ENCODE measurements at regions not wholly inside any gene's neighbourhood (a gene's known extent, or its start where the extent isn't known, plus 50 kb on each side); places are given as distances from the start of the nearest gene placed in this dataset.
A peak's percentile ranks its signal among the peaks of the same experiment; 100 is the strongest.

GRCh38 chr3:40997711-40998519, 201.4 kb upstream of the CTNNB1 start:
- no peaks in the 10 kb centered on the region for H3K36me3 ChIP-seq
- no peak overlapping the region for H3K4me3 ChIP-seq
- WGBS, 2 donors = 75 to 87% methylated on average over 3 to 12 of the region's 15 CpGs
- no peak for DNase-seq
- intact Hi-C loops (cut with DNase I) = no loop called here
- H3K9me3 ChIP-seq = no peaks in the 10 kb centered on the region
- peaks cover 0 to 13% (median 0%) of the 10 kb centered on the region in 3 donors for H3K4me1 ChIP-seq
- no peaks in the 10 kb centered on the region for H3K27me3 ChIP-seq
- no peak overlapping the region for H3K27ac ChIP-seq
- TF ChIP-seq CTCF (IDR thresholded peaks at IDR 0.05) (no peak), POLR2A (IDR thresholded peaks at IDR 0.05) (no peak)

- H3K4me3 ChIP-seq = no peak overlapping the region
- H3K9me3 ChIP-seq = no peaks in the 10 kb centered on the region
- no peak for DNase-seq
- intact Hi-C loops (cut with DNase I) = no loop called here
- no peaks in the 10 kb centered on the region for H3K27me3 ChIP-seq
- TF ChIP-seq CTCF (IDR thresholded peaks at IDR 0.05) (no peak), POLR2A (IDR thresholded peaks at IDR 0.05) (no peak)
- H3K27ac ChIP-seq = peak overlapping the region in 1 of 4 donors; percentile 39
- no peaks in the 10 kb centered on the region for H3K36me3 ChIP-seq
- H3K4me1 ChIP-seq = peaks cover 0 to 13% (median 0%) of the 10 kb centered on the region in 3 donors
- WGBS, 2 donors = 74 to 84% methylated on average over 2 of the region's 2 CpGs
Measured at GRCh38 chr3:40999682-41000081, 199.6 kb upstream of the CTNNB1 start.

DNA sequence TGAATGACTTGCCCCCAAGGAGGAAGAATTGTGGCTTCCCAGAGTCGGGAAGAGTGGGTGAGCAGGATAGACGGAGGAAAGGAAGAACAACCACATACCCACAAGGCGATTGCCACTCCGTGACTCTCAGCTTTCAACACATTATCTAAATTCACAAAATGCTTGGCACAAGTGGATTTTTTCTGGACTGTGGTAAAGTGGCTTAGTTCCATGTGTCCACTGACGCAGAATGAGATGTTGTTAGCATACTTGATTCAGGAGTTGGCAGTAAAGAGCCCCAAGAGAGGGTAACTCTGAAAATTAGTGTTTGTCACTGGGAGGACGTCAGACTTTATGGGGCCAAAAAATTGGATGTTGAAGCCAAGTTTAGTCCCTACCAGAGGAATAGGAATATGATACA, 198.8 kb upstream of the CTNNB1 start:
- H3K36me3 ChIP-seq = no peaks in the 10 kb centered on the region
- intact Hi-C loops (cut with DNase I) = no loop called here
- H3K9me3 ChIP-seq = no peaks in the 10 kb centered on the region
- H3K4me1 ChIP-seq = peaks cover 0 to 13% (median 0%) of the 10 kb centered on the region in 3 donors
- H3K27me3 ChIP-seq = no peaks in the 10 kb centered on the region
- no peak overlapping the region for H3K4me3 ChIP-seq
- DNase-seq = no peak
- H3K27ac ChIP-seq = peak overlapping the region in 2 of 4 donors; percentile 39 to 47
- TF ChIP-seq POLR2A (IDR thresholded peaks at IDR 0.05) (no peak), CTCF (IDR thresholded peaks at IDR 0.05) (no peak)
- 62 to 65% methylated on average over 6 of the region's 6 CpGs for WGBS, 2 donors

DNA sequence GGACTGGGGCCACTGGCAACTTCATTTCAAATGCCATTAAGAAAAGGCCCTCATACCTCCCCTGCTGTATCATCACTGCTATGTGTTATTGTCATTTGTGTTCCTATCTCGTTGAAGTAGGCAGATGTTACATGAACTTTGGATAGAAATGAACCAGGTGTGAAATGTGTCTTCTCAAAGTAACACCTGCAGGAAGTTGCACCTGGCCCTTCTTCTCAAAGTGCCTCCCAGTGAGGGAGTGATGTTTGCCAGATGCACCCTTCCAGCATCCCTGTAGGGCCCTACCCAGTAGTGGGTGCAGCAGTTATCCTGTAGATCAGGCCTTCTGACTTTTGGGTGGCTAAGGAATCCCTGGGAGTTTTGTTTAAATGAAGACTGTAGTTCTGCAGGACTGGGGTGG, 197.7 kb upstream of the CTNNB1 start:
- Histone ChIP-seq H3K36me3 (no peaks in the 10 kb centered on the region), H3K27ac (peak overlapping the region in 1 of 4 donors; percentile 39), H3K4me1 (peaks cover 0 to 13% (median 0%) of the 10 kb centered on the region in 3 donors), H3K4me3 (no peak overlapping the region), H3K27me3 (no peaks in the 10 kb centered on the region), H3K9me3 (no peaks in the 10 kb centered on the region)
- WGBS, 2 donors = 57 to 83% methylated on average over 1 of the region's 1 CpG
- intact Hi-C loops (cut with DNase I) = no loop called here
- no peak for DNase-seq
- TF ChIP-seq POLR2A (IDR thresholded peaks at IDR 0.05) (no peak), CTCF (IDR thresholded peaks at IDR 0.05) (no peak)

DNA sequence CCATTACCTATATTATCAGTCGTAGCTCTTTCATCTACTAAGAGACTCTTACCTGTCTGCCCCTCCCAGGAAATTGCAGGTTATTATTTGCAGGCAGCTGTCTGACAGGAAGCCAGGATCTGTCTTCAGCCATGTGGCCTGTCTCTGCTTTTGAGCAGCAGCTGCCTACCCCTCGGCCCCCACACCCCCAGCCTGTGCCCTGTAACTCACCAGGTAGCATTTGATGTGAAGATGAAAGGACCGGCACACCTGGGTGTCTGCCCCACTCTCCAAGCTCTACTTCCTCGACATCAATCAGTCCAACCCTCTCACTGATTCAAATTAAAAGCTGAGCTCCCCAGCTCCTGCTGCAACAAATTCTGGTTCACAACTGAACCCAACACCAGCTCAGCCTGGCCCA, 197.2 kb upstream of the CTNNB1 start:
- no peak overlapping the region for H3K4me3 ChIP-seq
- 54 to 61% methylated on average over 3 to 4 of the region's 4 CpGs for WGBS, 2 donors
- peaks cover 0 to 13% (median 0%) of the 10 kb centered on the region in 3 donors for H3K4me1 ChIP-seq
- DNase-seq = no peak
- no peak overlapping the region for H3K27ac ChIP-seq
- H3K36me3 ChIP-seq = no peaks in the 10 kb centered on the region
- intact Hi-C loops (cut with DNase I) = no loop called here
- TF ChIP-seq POLR2A (IDR thresholded peaks at IDR 0.05) (no peak), CTCF (IDR thresholded peaks at IDR 0.05) (no peak)
- H3K9me3 ChIP-seq = no peaks in the 10 kb centered on the region
- no peaks in the 10 kb centered on the region for H3K27me3 ChIP-seq

All from esophagus squamous epithelium (tissue), 5 donors.